Suprapubic skin (tissue), 4 donors: ENCODE measurements at regions not wholly inside any gene's neighbourhood (a gene's known extent, or its start where the extent isn't known, plus 50 kb on each side); places are given as distances from the start of the nearest gene placed in this dataset.

Source experiments
- DNase-seq, 2 donors: peaks; one replicate each; pipeline ENCODE4 v3.0.0-alpha.2; 2019; ENCODE audit warnings: low spot score in 2 of 2
- H3K27ac ChIP-seq: fragments of 200-600 bp; sonication (generic); one replicate; pipeline ENCODE4 v1.5.1; 2019
- H3K27me3 ChIP-seq: fragments of 200-600 bp; sonication (generic); one replicate; pipeline ENCODE4 v1.5.1; 2019
- H3K36me3 ChIP-seq: fragments of 200-600 bp; sonication (generic); one replicate; pipeline ENCODE4 v1.5.1; 2019
- H3K4me1 ChIP-seq: fragments of 200-600 bp; sonication (generic); one replicate; pipeline ENCODE4 v1.5.1; 2019
- H3K4me3 ChIP-seq: fragments of 200-600 bp; sonication (generic); one replicate; pipeline ENCODE4 v1.5.1; 2019; ENCODE audit warnings: mild to moderate bottlenecking
- H3K9me3 ChIP-seq: fragments of 200-600 bp; sonication (generic); one replicate; pipeline ENCODE4 v1.5.1; 2019
- EP300 ChIP-seq: sonication (generic); formaldehyde crosslinking; IDR thresholded peaks from one replicate; pipeline ENCODE4 v1.6.1; 2017; ENCODE audit warnings: antibody characterized with exemption
- POLR2A ChIP-seq, 2 donors: fragments of 450-650 bp; IDR thresholded peaks; one replicate each; pipeline ENCODE4 v1.6.1; 2017; ENCODE audit warnings: antibody characterized with exemption in 2 of 2, mild to moderate bottlenecking in 2 of 2, moderate library complexity in 2 of 2
- POLR2AphosphoS5 ChIP-seq, 3 donors: sonication (generic); formaldehyde crosslinking; IDR thresholded peaks; one replicate each; pipeline ENCODE4 v1.6.1; 2017; ENCODE audit warnings: antibody characterized with exemption in 3 of 3
- WGBS: methylation state at CpG from one replicate; pipeline ENCODE4 v1.1.5; 2018; 5-methylcytosine and 5-hydroxymethylcytosine counted together
- TF ChIP-seq, protein P1 (sequence below), 2 donors: fragments of 200-600 bp in 1 of 2; fragments of 450-650 bp in 1 of 2; sonication (generic) in 1 of 2; IDR thresholded peaks; one replicate each; pipeline ENCODE4 v1.5.1; 2016 to 2019; ENCODE audit warnings: antibody characterized with exemption in 2 of 2, mild to moderate bottlenecking in 1 of 2, moderate library complexity in 1 of 2

DNA sequence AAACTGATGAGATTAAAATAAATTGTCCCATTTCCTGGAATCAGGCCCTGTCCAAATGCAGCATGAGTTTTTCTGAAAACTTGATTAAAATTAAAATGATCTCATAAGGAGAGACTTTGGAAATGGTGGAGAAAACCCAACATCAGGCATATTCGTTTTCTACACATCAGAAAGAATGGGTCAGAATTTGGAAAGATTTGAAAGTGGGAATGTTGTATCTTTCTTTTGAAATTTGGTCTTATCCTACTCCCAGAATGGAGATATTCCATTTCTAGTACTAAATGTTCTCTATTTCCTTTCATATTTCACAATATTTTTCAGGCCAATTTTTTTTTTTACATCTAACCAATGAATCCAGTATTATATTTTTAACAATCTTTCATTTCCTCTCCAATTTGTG, 223.9 kb upstream of the RXFP2 start:
- Histone ChIP-seq H3K4me1 (no peaks in the 10 kb centered on the region), H3K4me3 (no peak overlapping the region), H3K27ac (peak overlapping the region; percentile 35), H3K9me3 (no peaks in the 10 kb centered on the region), H3K36me3 (no peaks in the 10 kb centered on the region), H3K27me3 (no peaks in the 10 kb centered on the region)
- WGBS: 69% methylated on average over 1 of the region's 1 CpG
- no peak for DNase-seq
- TF ChIP-seq, protein P1, sequence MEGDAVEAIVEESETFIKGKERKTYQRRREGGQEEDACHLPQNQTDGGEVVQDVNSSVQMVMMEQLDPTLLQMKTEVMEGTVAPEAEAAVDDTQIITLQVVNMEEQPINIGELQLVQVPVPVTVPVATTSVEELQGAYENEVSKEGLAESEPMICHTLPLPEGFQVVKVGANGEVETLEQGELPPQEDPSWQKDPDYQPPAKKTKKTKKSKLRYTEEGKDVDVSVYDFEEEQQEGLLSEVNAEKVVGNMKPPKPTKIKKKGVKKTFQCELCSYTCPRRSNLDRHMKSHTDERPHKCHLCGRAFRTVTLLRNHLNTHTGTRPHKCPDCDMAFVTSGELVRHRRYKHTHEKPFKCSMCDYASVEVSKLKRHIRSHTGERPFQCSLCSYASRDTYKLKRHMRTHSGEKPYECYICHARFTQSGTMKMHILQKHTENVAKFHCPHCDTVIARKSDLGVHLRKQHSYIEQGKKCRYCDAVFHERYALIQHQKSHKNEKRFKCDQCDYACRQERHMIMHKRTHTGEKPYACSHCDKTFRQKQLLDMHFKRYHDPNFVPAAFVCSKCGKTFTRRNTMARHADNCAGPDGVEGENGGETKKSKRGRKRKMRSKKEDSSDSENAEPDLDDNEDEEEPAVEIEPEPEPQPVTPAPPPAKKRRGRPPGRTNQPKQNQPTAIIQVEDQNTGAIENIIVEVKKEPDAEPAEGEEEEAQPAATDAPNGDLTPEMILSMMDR (IDR thresholded peaks at IDR 0.05): no peak
- TF ChIP-seq POLR2AphosphoS5 (IDR thresholded peaks at IDR 0.05) (no peak), EP300 (no peak)

DNA sequence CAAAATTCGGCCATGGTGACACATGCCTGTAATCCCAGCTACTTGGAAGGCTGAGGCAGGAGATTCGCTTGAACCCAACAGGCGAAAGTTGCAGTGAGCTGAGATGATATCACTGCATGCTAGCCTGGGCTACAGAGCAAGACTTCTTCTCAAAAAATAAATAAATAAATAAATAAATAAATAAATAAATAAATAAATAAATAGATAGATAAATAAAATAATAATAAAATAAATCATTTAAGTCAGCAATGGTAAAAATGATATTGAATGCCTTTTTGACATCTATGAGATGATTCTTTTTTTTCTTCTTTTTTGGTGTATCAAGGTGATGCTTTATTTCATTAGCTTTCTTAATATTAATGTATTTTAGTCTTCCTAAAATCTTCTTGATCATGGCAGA, 221.7 kb upstream of the RXFP2 start:
- Histone ChIP-seq H3K27me3 (no peaks in the 10 kb centered on the region), H3K27ac (no peak overlapping the region), H3K9me3 (no peaks in the 10 kb centered on the region), H3K36me3 (no peaks in the 10 kb centered on the region), H3K4me1 (no peaks in the 10 kb centered on the region), H3K4me3 (no peak overlapping the region)
- no peak for DNase-seq
- TF ChIP-seq, protein P1 (IDR thresholded peaks at IDR 0.05): no peak
- no peak for TF ChIP-seq POLR2A (IDR thresholded peaks at IDR 0.05)
- no peak for TF ChIP-seq POLR2AphosphoS5 (IDR thresholded peaks at IDR 0.05)
- no peak for TF ChIP-seq EP300
- 92% methylated on average over 3 of the region's 3 CpGs for WGBS

DNA sequence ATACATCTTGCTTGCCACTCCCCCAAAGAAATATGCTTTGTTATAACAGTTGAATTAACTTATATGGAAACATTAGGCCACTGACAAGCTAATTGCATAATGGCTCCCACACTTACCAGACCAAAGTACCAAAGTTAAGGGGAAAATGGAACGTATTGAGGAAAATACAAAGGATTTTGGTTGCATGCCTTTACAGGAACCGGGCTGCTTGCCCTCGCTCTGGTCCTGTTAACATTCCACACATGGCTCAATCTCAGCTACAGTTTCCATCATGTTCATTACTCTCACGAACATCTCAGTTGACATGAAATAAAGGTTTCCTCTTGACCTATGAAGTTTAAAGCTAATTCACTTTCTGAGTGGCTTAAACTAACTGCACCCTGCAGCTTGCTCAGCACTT, 220.7 kb upstream of the RXFP2 start:
- H3K27ac ChIP-seq: no peak overlapping the region
- no peak overlapping the region for H3K4me3 ChIP-seq
- TF ChIP-seq POLR2AphosphoS5 (IDR thresholded peaks at IDR 0.05): no peak
- no peak for TF ChIP-seq EP300
- TF ChIP-seq, protein P1 (IDR thresholded peaks at IDR 0.05): no peak
- no peak for TF ChIP-seq POLR2A (IDR thresholded peaks at IDR 0.05)
- no peaks in the 10 kb centered on the region for H3K27me3 ChIP-seq
- DNase-seq: no peak
- no peaks in the 10 kb centered on the region for H3K9me3 ChIP-seq
- WGBS: 33% methylated on average over 4 of the region's 4 CpGs
- no peaks in the 10 kb centered on the region for H3K4me1 ChIP-seq
- H3K36me3 ChIP-seq: no peaks in the 10 kb centered on the region

DNA sequence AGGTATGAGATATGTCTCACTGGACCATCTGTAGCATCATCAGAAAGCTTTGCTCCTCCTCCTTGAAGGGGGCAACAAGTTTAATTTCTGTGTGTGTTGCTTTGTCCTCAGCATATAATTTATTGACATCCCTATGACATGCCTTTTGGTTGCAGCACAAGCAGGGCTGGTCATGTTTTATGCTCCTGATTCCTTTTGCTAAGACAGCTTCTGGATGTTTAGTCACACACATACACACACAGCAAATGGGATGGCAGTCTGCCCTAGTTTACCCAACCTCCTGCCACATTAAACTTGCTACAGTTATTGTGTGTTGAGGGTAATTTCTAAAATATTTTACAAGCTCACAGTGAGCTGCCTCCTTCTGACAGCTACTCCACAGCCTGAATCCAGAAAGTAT, 217.9 kb upstream of the RXFP2 start:
- no peaks in the 10 kb centered on the region for H3K9me3 ChIP-seq
- no peak for TF ChIP-seq POLR2A (IDR thresholded peaks at IDR 0.05)
- TF ChIP-seq, protein P1 (IDR thresholded peaks at IDR 0.05): no peak
- TF ChIP-seq EP300: no peak
- TF ChIP-seq POLR2AphosphoS5 (IDR thresholded peaks at IDR 0.05): no peak
- no peaks in the 10 kb centered on the region for H3K27me3 ChIP-seq
- no peak overlapping the region for H3K4me3 ChIP-seq
- no peaks in the 10 kb centered on the region for H3K36me3 ChIP-seq
- H3K27ac ChIP-seq: no peak overlapping the region
- no peak for DNase-seq
- no peaks in the 10 kb centered on the region for H3K4me1 ChIP-seq

DNA sequence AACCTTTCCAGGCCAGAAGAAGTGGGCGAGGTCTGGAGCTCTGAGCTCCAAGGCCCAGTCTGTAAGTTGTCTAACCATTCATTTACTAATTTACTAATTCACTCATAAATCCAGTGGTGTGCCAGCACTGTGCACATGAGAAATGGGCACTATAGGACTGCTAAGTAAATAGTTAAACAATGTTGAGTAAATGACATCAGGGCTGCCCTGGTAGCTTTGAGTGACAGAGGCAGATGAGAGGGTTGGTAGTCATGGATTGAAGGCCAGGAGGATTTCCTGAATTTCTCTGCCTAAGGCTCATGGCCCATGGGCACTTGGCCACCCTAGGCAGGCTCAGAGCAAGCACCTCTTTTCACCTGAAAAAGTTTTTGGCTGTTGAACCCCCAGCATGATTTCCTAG, 216.9 kb upstream of the RXFP2 start:
- H3K4me1 ChIP-seq: no peaks in the 10 kb centered on the region
- no peak overlapping the region for H3K27ac ChIP-seq
- no peaks in the 10 kb centered on the region for H3K27me3 ChIP-seq
- TF ChIP-seq POLR2A (IDR thresholded peaks at IDR 0.05) (no peak), POLR2AphosphoS5 (IDR thresholded peaks at IDR 0.05) (no peak), EP300 (no peak)
- TF ChIP-seq, protein P1 (IDR thresholded peaks at IDR 0.05): no peak
- DNase-seq: no peak
- H3K4me3 ChIP-seq: no peak overlapping the region
- no peaks in the 10 kb centered on the region for H3K36me3 ChIP-seq
- H3K9me3 ChIP-seq: no peaks in the 10 kb centered on the region
- WGBS: 65% methylated on average over 1 of the region's 1 CpG
